ENCODE measurements at regions not wholly inside any gene's neighbourhood (a gene's known extent, or its start where the extent isn't known, plus 50 kb on each side); places are given as distances from the start of the nearest gene placed in this dataset.

GRCh38 chr17:43315858-43316521 lies 82.2 kb upstream of the RNU2-1 start:
- TF ChIP-seq NANOG (IDR thresholded peaks at IDR 0.05; ENCODE audit: insufficient read depth, low read depth, low read length, poor library complexity, severe bottlenecking) (no peak), POLR2AphosphoS5 (IDR thresholded peaks at IDR 0.05; ENCODE audit: low read depth, low read length) (no peak), CTCF (IDR thresholded peaks at IDR 0.05; ENCODE audit: control extremely low read depth in 1 of 3, insufficient read depth in 1 of 3, low read depth in 1 of 3, low read length in 3 of 3) (no peak), E2F6 (IDR thresholded peaks at IDR 0.05) (no peak), MAFK (IDR thresholded peaks at IDR 0.05; ENCODE audit: low read depth, low read length) (no peak), JUND (IDR thresholded peaks at IDR 0.05; ENCODE audit: low read length) (no peak), GTF2F1 (IDR thresholded peaks at IDR 0.05; ENCODE audit: borderline replicate concordance, low read depth, low read length) (no peak), MAX (IDR thresholded peaks at IDR 0.05) (no peak), ATF2 (IDR thresholded peaks at IDR 0.05; ENCODE audit: low read length) (no peak), SIRT6 (IDR thresholded peaks at IDR 0.05; ENCODE audit: low read length) (no peak)

Measured in H1 (cell line).